GM23338 (cell line): ENCODE measurements at regions not wholly inside any gene's neighbourhood (a gene's known extent, or its start where the extent isn't known, plus 50 kb on each side); places are given as distances from the start of the nearest gene placed in this dataset.

ENCODE experiments used
- ATAC-seq: fragments of 200-7000 bp; cut with Tn5 transposase; 3 replicates; pipeline ENCODE4 v1.9.1; 2020
- DNase-seq: peaks from one replicate; pipeline ENCODE4 v3.0.0-alpha.2; 2015; ENCODE audit warnings: low spot score
- H2AFZ ChIP-seq: fragments of 200-600 bp; sonication (generic); 2 replicates; pipeline ENCODE4 v1.8.0; 2016; ENCODE audit warnings: antibody characterized with exemption, mild to moderate bottlenecking, moderate library complexity
- H3F3A ChIP-seq: fragments of 200-600 bp; sonication (generic); replicated peaks from 2 replicates; pipeline ENCODE4 v1.8.0; 2017; ENCODE audit warnings: antibody characterized with exemption, mixed run types, low read depth
- H3K27ac ChIP-seq: fragments of 200-600 bp; sonication (generic); 2 replicates; pipeline ENCODE4 v1.6.1; 2016; ENCODE audit warnings: low read depth
- H3K27me3 ChIP-seq: fragments of 200-600 bp; sonication (generic); 2 replicates; pipeline ENCODE4 v1.8.0; 2016; ENCODE audit warnings: mild to moderate bottlenecking, mixed run types, moderate library complexity; ENCODE audit not compliant: insufficient read depth
- H3K36me3 ChIP-seq: fragments of 200-600 bp; sonication (generic); 2 replicates; pipeline ENCODE4 v1.8.0; 2016; ENCODE audit warnings: mild to moderate bottlenecking; ENCODE audit not compliant: insufficient read depth
- H3K4me1 ChIP-seq: fragments of 200-600 bp; sonication (generic); 2 replicates; pipeline ENCODE4 v1.8.0; 2016; ENCODE audit warnings: mild to moderate bottlenecking, moderate library complexity; ENCODE audit not compliant: insufficient read depth
- H3K4me2 ChIP-seq: fragments of 200-600 bp; sonication (generic); 2 replicates; pipeline ENCODE4 v1.7.1; 2017; ENCODE audit warnings: mixed run types
- H3K4me3 ChIP-seq: fragments of 200-600 bp; sonication (generic); 2 replicates; pipeline ENCODE4 v1.6.1; 2016; ENCODE audit warnings: mixed run types
- H3K79me2 ChIP-seq: fragments of 200-600 bp; sonication (generic); replicated peaks from 2 replicates; pipeline ENCODE4 v1.8.0; 2017; ENCODE audit warnings: mild to moderate bottlenecking; ENCODE audit not compliant: insufficient read depth
- H3K9me2 ChIP-seq: fragments of 200-600 bp; sonication (generic); 2 replicates; pipeline ENCODE4 v1.8.0; 2017; ENCODE audit not compliant: insufficient read depth
- H4K20me1 ChIP-seq: fragments of 200-600 bp; sonication (generic); replicated peaks from 2 replicates; pipeline ENCODE4 v1.8.0; 2017; ENCODE audit warnings: mild to moderate bottlenecking; ENCODE audit not compliant: insufficient read depth
- H3K27ac Mint-ChIP-seq: 2 replicates; pipeline ENCODE4 v1.8.0; 2020; ENCODE audit warnings: inconsistent platforms, mild to moderate bottlenecking, moderate library complexity, mixed read lengths
- H3K27me3 Mint-ChIP-seq: 3 replicates; pipeline ENCODE4 v1.8.0; 2022; ENCODE audit warnings: low read depth, mild to moderate bottlenecking, moderate library complexity, mixed read lengths, inconsistent platforms; ENCODE audit not compliant: insufficient read depth, poor library complexity
- H3K36me3 Mint-ChIP-seq: 3 replicates; pipeline ENCODE4 v1.8.0; 2021; ENCODE audit warnings: low read depth, mild to moderate bottlenecking, inconsistent platforms, moderate library complexity, mixed read lengths
- H3K4me1 Mint-ChIP-seq: 3 replicates; pipeline ENCODE4 v1.8.0; 2020; ENCODE audit warnings: mild to moderate bottlenecking, inconsistent platforms, mixed read lengths
- H3K4me3 Mint-ChIP-seq: 3 replicates; pipeline ENCODE4 v1.8.0; 2021; ENCODE audit warnings: moderate library complexity, mild to moderate bottlenecking, inconsistent platforms, mixed read lengths
- H3K9me3 Mint-ChIP-seq: 3 replicates; pipeline ENCODE4 v1.8.0; 2020; ENCODE audit warnings: moderate library complexity, mild to moderate bottlenecking, inconsistent platforms, mixed read lengths
- CREB1 ChIP-seq: fragments of 250-450 bp; sonication (Bioruptor Pico); IDR thresholded peaks from 2 replicates; pipeline ENCODE4 v1.5.0; 2020; ENCODE audit warnings: low read depth, mild to moderate bottlenecking, moderate library complexity
- ETS1 ChIP-seq: IDR thresholded peaks from 2 replicates; pipeline ENCODE4 v1.6.1; 2016; ENCODE audit warnings: antibody characterized with exemption
- EZH2 ChIP-seq: fragments of 200-600 bp; sonication (generic); IDR thresholded peaks from one replicate; pipeline ENCODE4 v1.8.0; 2017; ENCODE audit warnings: antibody characterized with exemption, mild to moderate bottlenecking, low read depth; ENCODE audit not compliant: unreplicated experiment
- EZH2phosphoT487 ChIP-seq: fragments of 200-600 bp; sonication (generic); IDR thresholded peaks from one replicate; pipeline ENCODE4 v1.8.1; 2018; ENCODE audit warnings: antibody characterized with exemption; ENCODE audit not compliant: unreplicated experiment
- JUNB ChIP-seq: IDR thresholded peaks from one replicate; pipeline ENCODE4 v1.6.1; 2016; ENCODE audit warnings: antibody characterized with exemption; ENCODE audit not compliant: unreplicated experiment
- NANOG ChIP-seq: IDR thresholded peaks from 2 replicates; pipeline ENCODE4 v1.6.1; 2016; ENCODE audit warnings: antibody characterized with exemption, borderline replicate concordance
- POLR2AphosphoS5 ChIP-seq: IDR thresholded peaks from 2 replicates; pipeline ENCODE4 v1.6.1; 2016; ENCODE audit warnings: antibody characterized with exemption, low read depth
- STAT1 ChIP-seq: IDR thresholded peaks from one replicate; pipeline ENCODE4 v1.6.1; 2016; ENCODE audit warnings: antibody characterized with exemption; ENCODE audit not compliant: unreplicated experiment
- ZNF331 ChIP-seq: fragments of 250-450 bp; sonication (Bioruptor Pico); IDR thresholded peaks from 2 replicates; pipeline ENCODE4 v1.5.0; 2020; ENCODE audit warnings: low read depth, mild to moderate bottlenecking, moderate library complexity
- ZNF462 ChIP-seq: fragments of 250-450 bp; sonication (Bioruptor Pico); IDR thresholded peaks from 2 replicates; pipeline ENCODE4 v1.5.0; 2020; ENCODE audit warnings: mild to moderate bottlenecking, moderate library complexity

- H3K27ac Mint-ChIP-seq: no peak overlapping the region
- H3K27me3 Mint-ChIP-seq: peaks cover 7% of the 10 kb centered on the region
- Histone ChIP-seq H2AFZ (no peak overlapping the region), H3K27me3 (no peaks in the 10 kb centered on the region), H3K36me3 (0 out of 2 replicates have a peak, but pooled peaks cover 5% of the 10 kb centered on the region), H4K20me1 (no peaks in the 10 kb centered on the region), H3K4me3 (no peak overlapping the region), H3F3A (no peaks in the 10 kb centered on the region), H3K9me2 (0 out of 2 replicates have a peak, but pooled peaks cover 8% of the 10 kb centered on the region), H3K79me2 (no peaks in the 10 kb centered on the region), H3K4me1 (no peaks in the 10 kb centered on the region), H3K27ac (no peak overlapping the region), H3K4me2 (no peak overlapping the region)
- H3K4me3 Mint-ChIP-seq: no peak overlapping the region
- peaks cover 22% of the 10 kb centered on the region for H3K36me3 Mint-ChIP-seq
- no peak for ATAC-seq
- H3K4me1 Mint-ChIP-seq: no peaks in the 10 kb centered on the region
- DNase-seq: no peak
- peaks cover 62% of the 10 kb centered on the region for H3K9me3 Mint-ChIP-seq
- TF ChIP-seq ZNF331 (CRISPR knock-in tag): no peak
- no peak for TF ChIP-seq EZH2
- no peak for TF ChIP-seq EZH2phosphoT487
- no peak for TF ChIP-seq STAT1
- no peak for TF ChIP-seq POLR2AphosphoS5
- no peak for TF ChIP-seq ETS1
- TF ChIP-seq NANOG: no peak
- TF ChIP-seq CREB1 (CRISPR knock-in tag): no peak
Measured at GRCh38 chr10:44153918-44154670, 230.8 kb downstream of the CXCL12 start.

- Histone ChIP-seq H3K4me1 (no peaks in the 10 kb centered on the region), H2AFZ (no peak overlapping the region), H3K36me3 (no peaks in the 10 kb centered on the region), H3K27me3 (no peaks in the 10 kb centered on the region), H3K79me2 (no peaks in the 10 kb centered on the region), H3K4me3 (no peak overlapping the region), H3K4me2 (no peak overlapping the region), H3F3A (no peaks in the 10 kb centered on the region), H3K9me2 (no peaks in the 10 kb centered on the region), H4K20me1 (no peaks in the 10 kb centered on the region), H3K27ac (no peak overlapping the region)
- ATAC-seq (no peak), DNase-seq (no peak)
- Mint-ChIP-seq H3K27ac (no peak overlapping the region), H3K9me3 (peaks cover 21% of the 10 kb centered on the region), H3K27me3 (no peaks in the 10 kb centered on the region), H3K4me1 (no peaks in the 10 kb centered on the region), H3K36me3 (no peaks in the 10 kb centered on the region; the same call in 2 of the 3 replicates), H3K4me3 (no peak overlapping the region)
- TF ChIP-seq NANOG: no peak
- no peak for TF ChIP-seq EZH2phosphoT487
- TF ChIP-seq POLR2AphosphoS5: no peak
- no peak for TF ChIP-seq EZH2
- no peak for TF ChIP-seq ETS1
- TF ChIP-seq JUNB: no peak
- no peak for TF ChIP-seq ZNF462
- no peak for TF ChIP-seq STAT1
- TF ChIP-seq ZNF331 (CRISPR knock-in tag): no peak
Measured at GRCh38 chr10:44143556-44143955, 241.3 kb downstream of the CXCL12 start.
